Sigmoid colon (tissue), 6 donors: ENCODE measurements at regions not wholly inside any gene's neighbourhood (a gene's known extent, or its start where the extent isn't known, plus 50 kb on each side); places are given as distances from the start of the nearest gene placed in this dataset.
"Not testable (repeated sequence)": the region's sequence is repeated elsewhere in the genome, so short reads cannot be mapped to it uniquely, and the experiment has no call there.

ENCODE experiments used
- DNase-seq: peaks from one replicate; pipeline ENCODE4 v3.0.0-alpha.2; 2019
- H3K27ac ChIP-seq, 4 donors: fragments of 200-600 bp; sonication (generic); one replicate each; pipeline ENCODE4 v1.5.1; 2016 to 2019; ENCODE audit warnings: mild to moderate bottlenecking in 1 of 4
- H3K27me3 ChIP-seq, 3 donors: fragments of 200-600 bp; sonication (generic); one replicate each; pipeline ENCODE4 v1.5.1; 2019; ENCODE audit warnings: mild to moderate bottlenecking in 1 of 3
- H3K36me3 ChIP-seq, 4 donors: fragments of 200-600 bp; sonication (generic); one replicate each; pipeline ENCODE4 v1.5.1; 2016 to 2019
- H3K4me1 ChIP-seq, 4 donors: fragments of 200-600 bp; sonication (generic); one replicate each; pipeline ENCODE4 v1.5.1; 2017 to 2019
- H3K4me3 ChIP-seq, 4 donors: fragments of 200-600 bp; sonication (generic); one replicate each; pipeline ENCODE4 v1.5.1; 2017 to 2019; ENCODE audit warnings: mild to moderate bottlenecking in 2 of 4, moderate library complexity in 1 of 4
- H3K9me3 ChIP-seq, 4 donors: fragments of 200-600 bp in 3 of 4; sonication (generic) in 3 of 4; one replicate each; pipeline versions ENCODE4 v1.5.1 to v1.6.1; 2013 to 2019
- CTCF ChIP-seq, 4 experiments: fragments of 450-650 bp in 3 of 4; fragments of 200-600 bp in 1 of 4; IDR thresholded peaks; one replicate each; pipeline ENCODE4 v1.5.1; 2016 to 2019; ENCODE audit warnings: antibody characterized with exemption in 4 of 4, mild to moderate bottlenecking in 3 of 4, moderate library complexity in 2 of 4
- EP300 ChIP-seq, 4 donors: sonication (generic); formaldehyde crosslinking; IDR thresholded peaks; one replicate each; pipeline ENCODE4 v1.6.1; 2017; ENCODE audit warnings: antibody characterized with exemption in 4 of 4
- POLR2A ChIP-seq, 2 donors: fragments of 450-650 bp; IDR thresholded peaks; one replicate each; pipeline ENCODE4 v1.6.1; 2016; ENCODE audit warnings: antibody characterized with exemption in 2 of 2, mild to moderate bottlenecking in 2 of 2, moderate library complexity in 2 of 2
- POLR2AphosphoS5 ChIP-seq, 4 donors: sonication (generic); formaldehyde crosslinking; IDR thresholded peaks; one replicate each; pipeline ENCODE4 v1.6.1; 2017; ENCODE audit warnings: antibody characterized with exemption in 4 of 4
- WGBS, 2 donors: extraction: QIAGEN DNeasy Blood & Tissue Kit; methylation state at CpG; one replicate each; pipeline ENCODE4 v1.1.7; 2013; 5-methylcytosine and 5-hydroxymethylcytosine counted together
- intact Hi-C: fragments of 100-400 bp; cut with DNase I; formaldehyde crosslinking; loops from one replicate; pipeline ENCODE4 v1.15.1; 2023
- donor health status: healthy with polysubstance abuse.
- donor health status: healthy.

DNA sequence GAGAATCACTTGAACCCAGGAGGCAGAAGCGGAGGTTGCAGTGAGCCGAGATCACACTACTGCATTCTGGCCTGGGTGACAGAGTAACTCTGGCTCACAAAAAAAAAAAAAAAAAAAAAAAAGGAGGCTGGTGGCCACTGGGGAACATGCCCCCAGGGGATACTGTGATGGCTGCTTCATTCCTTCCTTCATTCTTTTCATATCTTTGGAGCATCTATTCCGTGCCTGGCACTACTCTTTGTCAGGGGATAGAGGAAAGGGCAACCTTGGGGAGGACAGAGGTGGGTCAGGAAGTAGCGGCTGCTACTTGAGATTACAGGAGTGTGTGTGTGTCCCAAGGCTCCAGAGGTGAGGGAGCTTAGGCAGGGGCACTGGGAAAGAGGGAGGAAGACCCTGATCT lies 236.4 kb upstream of the NUPR2 start:
- H3K27ac ChIP-seq, H3K4me3 ChIP-seq, intact Hi-C loops, H3K36me3 ChIP-seq, H3K27me3 ChIP-seq, DNase-seq, H3K9me3 ChIP-seq, H3K4me1 ChIP-seq: not testable (repeated sequence)
- 79 to 80% methylated on average over 4 of the region's 4 CpGs for WGBS, 2 donors

- H3K27me3 ChIP-seq, H3K4me3 ChIP-seq, H3K36me3 ChIP-seq, intact Hi-C loops, H3K27ac ChIP-seq, DNase-seq, H3K4me1 ChIP-seq, H3K9me3 ChIP-seq: not testable (repeated sequence)
- 86 to 87% methylated on average over 8 of the region's 8 CpGs for WGBS, 2 donors
Measured at GRCh38 chr7:56351181-56351580, 235.0 kb upstream of the NUPR2 start.

DNA sequence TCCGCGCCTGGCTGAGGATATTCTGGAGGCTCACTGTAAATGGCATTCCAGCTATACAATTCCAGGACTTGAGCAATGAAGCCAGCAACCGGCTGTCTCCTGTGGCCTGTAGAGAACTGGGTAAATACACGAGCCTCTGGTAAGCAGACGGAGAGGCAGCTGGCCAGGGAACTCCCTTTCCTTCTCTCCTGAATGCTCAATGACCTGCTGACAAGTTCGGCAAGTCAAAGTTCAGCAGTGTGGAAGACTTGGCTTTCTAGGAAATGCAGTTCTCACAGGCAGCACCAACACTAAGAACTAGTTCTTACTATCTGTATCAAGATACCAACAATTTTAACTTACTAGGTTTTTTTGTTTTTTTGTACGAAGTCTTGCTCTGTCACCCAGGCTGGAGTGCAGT lies 232.1 kb upstream of the NUPR2 start:
- H3K9me3 ChIP-seq, H3K4me1 ChIP-seq, H3K27me3 ChIP-seq, DNase-seq, intact Hi-C loops, H3K4me3 ChIP-seq, H3K36me3 ChIP-seq, H3K27ac ChIP-seq: not testable (repeated sequence)
- WGBS, 2 donors, result 84 to 85% methylated on average over 7 of the region's 7 CpGs

DNA sequence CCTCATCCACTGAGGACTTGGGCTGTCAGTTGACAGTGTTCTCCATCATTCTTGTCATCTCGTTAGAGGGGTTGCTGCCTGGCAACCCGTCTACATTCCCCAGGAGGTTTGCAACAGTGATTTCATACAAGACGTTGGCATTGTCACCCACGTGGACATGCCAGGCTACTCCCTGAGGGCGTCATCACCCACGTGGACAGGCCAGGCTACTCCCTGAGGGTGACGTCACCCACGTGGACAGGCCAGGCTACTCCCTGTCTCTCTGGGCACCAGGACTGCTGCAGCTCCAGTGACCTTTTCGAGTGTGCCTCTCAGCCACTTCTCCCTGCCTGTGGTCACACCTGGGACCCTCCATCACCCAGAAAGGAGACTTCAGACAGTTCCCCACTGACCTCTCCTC lies 212.1 kb upstream of the NUPR2 start:
- 74 to 78% methylated on average over 9 of the region's 9 CpGs for WGBS, 2 donors
- intact Hi-C loops, result not testable (repeated sequence)

DNA sequence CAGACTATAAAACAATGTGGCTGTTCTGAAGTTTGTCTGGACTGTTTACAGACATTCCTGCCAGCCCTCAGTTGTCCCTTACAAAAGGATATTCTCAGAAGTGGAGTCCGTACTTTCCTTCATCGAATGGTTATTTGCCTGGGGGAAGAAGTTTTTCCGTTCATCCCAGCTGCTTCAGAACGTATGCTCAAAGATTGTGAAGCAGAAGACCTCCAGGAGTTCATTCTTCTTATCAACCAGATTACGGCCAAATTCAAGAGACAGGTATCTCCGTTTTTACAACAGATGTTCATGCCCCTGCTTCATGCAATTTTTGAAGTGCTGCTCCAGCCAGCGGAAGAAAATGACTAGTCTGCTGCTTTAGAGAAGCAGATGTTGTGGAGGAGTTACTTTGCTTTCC lies 174.3 kb upstream of the NUPR2 start:
- no peaks in the 10 kb centered on the region for H3K27me3 ChIP-seq
- intact Hi-C loops, result no loop called here
- DNase-seq, result no peak
- no peaks in the 10 kb centered on the region for H3K36me3 ChIP-seq
- TF ChIP-seq POLR2A (IDR thresholded peaks at IDR 0.05) (no peak), EP300 (IDR thresholded peaks at IDR 0.05) (no peak), CTCF (IDR thresholded peaks at IDR 0.05) (no peak), POLR2AphosphoS5 (IDR thresholded peaks at IDR 0.05) (no peak)
- H3K9me3 ChIP-seq, result no peaks in the 10 kb centered on the region
- 80 to 84% methylated on average over 7 of the region's 7 CpGs for WGBS, 2 donors
- peaks cover 0 to 12% (median 2%) of the 10 kb centered on the region in 4 donors for H3K4me1 ChIP-seq
- H3K4me3 ChIP-seq, result no peak overlapping the region
- no peak overlapping the region for H3K27ac ChIP-seq

More for the DNA sequence above, 212.1 kb upstream of the NUPR2 start:
- not testable (repeated sequence) for H3K9me3 ChIP-seq, H3K27ac ChIP-seq, H3K27me3 ChIP-seq, DNase-seq, H3K4me3 ChIP-seq, H3K4me1 ChIP-seq, H3K36me3 ChIP-seq

DNA sequence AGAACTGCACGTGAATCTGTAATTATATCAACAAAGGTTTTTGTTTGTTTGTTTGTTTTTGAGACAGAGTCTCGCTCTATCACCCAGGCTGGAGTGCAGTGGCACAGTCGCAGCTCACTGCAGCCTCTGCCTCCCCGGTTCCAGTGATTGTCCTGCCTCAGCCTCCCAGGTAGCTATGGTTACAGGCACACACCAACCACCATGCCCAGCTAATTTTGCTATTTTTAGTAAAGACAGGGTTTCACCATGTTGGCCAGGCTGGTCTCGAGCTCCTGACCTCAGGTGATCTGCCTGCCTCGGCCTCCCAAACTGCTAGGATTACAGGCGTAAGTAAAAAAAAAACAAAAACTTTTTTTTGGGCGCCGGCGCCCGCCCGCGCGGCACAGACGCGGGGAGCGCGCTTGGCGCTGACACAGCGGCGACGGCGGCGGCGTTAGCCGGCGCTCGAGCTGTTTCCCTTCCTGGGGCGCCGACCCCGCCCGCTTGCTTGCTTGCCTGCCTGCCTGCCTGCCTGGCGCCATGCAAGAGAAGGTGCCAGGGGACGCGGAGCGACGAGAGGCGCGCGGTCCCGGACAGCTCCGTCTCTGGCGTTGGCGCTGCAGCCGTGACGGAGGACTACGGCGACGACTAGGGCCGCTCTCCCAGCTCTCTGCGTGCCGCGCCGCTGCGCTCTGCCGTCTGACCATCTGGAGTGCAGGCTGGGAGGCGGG lies 171.4 kb upstream of the NUPR2 start:
- no peaks in the 10 kb centered on the region for H3K9me3 ChIP-seq
- peak overlapping the region; percentile 19 to 53 (median 44) for H3K4me3 ChIP-seq
- H3K27ac ChIP-seq, result peak overlapping the region in 3 of 4 donors; percentile 26 to 52 (median 38)

More for the DNA sequence above, 171.4 kb upstream of the NUPR2 start:
- intact Hi-C loops, result no loop called here
- TF ChIP-seq POLR2A (IDR thresholded peaks at IDR 0.05) (no peak), CTCF (IDR thresholded peaks at IDR 0.05) (no peak), EP300 (IDR thresholded peaks at IDR 0.05) (no peak), POLR2AphosphoS5 (IDR thresholded peaks at IDR 0.05) (no peak)
- WGBS, 2 donors, result 15 to 39% methylated on average over 57 of the region's 57 CpGs
- no peak for DNase-seq
- Histone ChIP-seq H3K27me3 (no peaks in the 10 kb centered on the region), H3K4me1 (peaks cover 0 to 12% (median 2%) of the 10 kb centered on the region in 4 donors), H3K36me3 (no peaks in the 10 kb centered on the region)
